Stimulated activated CD4-positive, alpha-beta T cell treated with anti-CD3 and anti-CD28 coated beads, Interleukin-15, amount 100 ng/mL, for 48 hours (primary cell): ENCODE measurements at regions not wholly inside any gene's neighbourhood (a gene's known extent, or its start where the extent isn't known, plus 50 kb on each side); places are given as distances from the start of the nearest gene placed in this dataset.

Source experiments
- DNase-seq, 2 donors: peaks; one replicate each; pipeline ENCODE4 v3.0.0-alpha.2; 2020; ENCODE audit warnings: low read depth in 2 of 2

DNA sequence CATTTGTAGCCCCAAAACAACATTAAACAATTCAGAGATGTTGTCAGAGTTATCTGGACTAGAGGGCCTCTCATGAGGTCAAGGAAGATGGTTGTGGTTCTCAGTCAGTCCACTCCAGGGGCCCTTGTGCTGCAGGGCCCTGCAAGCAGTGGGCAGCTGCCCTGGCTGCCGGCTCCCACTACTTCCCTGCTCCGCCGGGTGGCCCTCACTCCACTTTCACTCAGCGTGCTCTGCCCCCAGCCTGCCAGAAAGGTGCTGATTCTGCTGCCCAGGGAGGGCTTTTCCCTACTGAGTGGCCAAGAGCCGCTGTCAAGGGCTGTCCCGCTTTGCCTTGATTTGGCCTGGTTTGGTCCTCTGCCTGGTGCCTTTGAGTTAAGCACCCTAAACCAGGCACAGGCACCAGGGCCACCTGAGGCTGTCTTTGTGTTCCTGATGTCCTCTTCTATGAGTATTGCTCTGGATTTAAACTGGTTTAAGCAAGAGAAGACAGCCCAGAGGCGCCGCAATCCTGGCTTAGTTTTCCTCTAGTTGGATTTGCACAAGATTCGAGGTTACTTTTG is 117.2 kb downstream of the GADD45G start:
- DNase-seq, result no peak

DNA sequence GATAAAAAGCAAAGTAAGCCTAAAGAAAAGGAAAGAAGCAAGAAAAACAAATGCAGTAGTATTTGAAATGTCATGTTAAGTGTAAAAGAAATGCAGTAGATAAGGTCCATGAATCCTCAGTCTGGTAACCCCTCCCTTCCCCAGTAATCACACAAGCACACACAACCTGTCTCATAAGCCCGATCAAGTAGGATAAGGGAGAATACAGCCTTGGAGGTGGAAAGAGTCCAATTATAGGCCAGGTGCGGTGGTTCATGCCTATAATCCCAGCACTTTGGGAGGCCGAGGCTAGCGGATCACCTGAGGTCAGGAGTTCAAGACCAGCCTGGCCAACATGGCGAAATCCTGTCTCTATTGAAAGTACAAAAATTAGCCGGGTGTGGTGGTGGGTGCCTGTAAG is 117.9 kb downstream of the GADD45G start:
- no peak for DNase-seq

DNA sequence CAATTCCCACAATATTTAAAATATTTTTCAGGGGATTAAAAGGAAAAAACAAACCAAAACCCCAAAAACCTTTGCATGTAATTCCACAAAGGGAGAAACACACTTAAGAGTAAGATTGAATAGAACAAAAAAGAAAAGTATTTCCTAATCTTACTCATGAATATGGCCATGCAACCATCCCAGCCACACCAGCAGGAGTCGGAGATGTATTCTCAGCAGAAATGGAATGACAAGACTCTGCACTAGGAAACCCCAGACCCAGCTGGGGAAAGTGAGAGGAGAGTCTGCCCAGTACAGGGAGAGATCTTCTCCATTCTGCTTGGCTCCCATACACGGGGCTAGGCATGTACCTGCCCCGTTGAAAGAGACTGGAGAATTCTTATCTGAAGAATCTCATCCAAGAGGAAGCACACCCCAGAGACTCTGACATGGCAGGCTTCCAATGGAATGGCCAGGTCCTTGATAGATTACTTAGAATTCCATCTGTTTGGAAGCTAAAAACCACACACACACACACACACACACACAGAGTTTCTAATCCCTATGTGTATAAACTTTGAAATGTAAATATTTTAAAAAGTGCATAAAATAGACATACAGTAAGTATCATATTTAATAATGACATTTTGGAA is 118.8 kb downstream of the GADD45G start:
- no peak for DNase-seq

- DNase-seq, result no peak
These were observed 119.8 kb downstream of the GADD45G start for GRCh38 chr9:89724659-89725058.

DNA sequence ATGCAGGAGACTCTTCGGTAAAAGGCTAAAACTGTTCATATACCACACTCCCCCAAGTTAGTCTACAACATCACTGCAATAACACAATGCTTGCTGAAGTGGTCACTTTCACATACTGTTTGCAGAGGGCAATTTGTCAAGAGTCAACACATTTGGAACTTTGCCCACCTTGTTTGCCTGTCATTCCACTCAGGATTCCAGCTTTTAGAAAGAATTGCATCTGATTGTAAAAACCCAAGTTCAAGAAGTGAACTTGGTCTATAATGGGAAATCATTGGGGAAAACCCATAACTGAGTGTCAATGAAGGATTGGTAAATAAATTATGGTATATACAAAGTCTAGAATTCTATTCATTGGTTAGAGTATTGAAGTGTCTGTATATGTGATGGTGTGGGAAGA is 120.5 kb downstream of the GADD45G start:
- DNase-seq, result no peak

GRCh38 chr9:89729954-89730530 is 125.2 kb downstream of the GADD45G start:
- no peak for DNase-seq

DNA sequence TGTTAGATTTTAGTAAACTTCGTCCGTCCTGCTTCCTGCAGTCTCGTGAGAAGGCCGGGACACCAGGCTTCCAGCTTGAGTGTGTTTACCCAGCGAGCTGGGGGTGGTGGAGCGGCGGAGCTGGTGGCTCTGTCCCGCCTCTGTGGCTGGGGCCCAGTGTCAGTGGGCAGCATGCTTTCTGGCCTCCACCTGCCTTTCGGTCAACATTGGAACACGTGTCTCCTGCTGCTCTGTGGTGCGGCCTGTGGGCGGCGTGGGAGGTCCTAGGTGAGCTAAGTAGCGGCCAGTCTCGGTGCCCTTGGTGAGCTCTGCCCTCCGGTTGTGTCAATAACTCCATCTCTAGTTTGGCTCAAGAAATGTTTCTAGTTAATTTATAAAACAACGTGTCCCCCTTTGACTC is 125.9 kb downstream of the GADD45G start:
- no peak for DNase-seq

- DNase-seq, result no peak
These were observed 126.7 kb downstream of the GADD45G start for GRCh38 chr9:89731262-89732182.

DNA sequence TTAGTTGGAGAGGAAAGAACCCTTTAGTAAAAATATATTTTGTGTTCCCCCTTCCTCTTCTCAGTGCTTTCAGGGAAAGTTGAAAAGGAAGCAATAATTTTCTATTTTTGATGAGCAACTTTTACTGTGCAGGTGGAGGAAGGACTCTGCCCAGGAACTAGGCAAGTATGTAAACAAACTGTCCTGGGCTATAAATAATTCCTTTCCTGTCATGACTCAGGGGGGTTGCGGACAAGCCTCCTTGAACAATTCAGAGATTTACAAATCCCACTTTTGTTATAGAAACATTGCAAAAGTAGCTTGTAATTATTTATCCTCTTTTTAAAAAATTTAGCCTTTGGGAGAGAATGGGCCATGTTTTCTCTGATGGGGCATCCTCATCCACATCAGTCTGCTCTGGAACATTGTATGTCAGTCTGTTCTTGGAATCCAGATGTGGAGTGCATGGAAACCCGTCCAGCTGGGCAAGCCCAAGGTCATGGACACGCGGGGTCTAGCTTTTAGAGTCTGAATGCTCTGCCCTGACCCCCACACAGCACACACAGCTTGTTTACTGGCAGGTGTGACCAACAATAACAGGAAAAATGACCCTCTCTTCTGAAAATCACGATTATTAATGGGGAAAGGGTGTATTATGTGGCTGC is 127.6 kb downstream of the GADD45G start:
- DNase-seq, result no peak

- no peak for DNase-seq
These were observed 128.1 kb downstream of the GADD45G start for GRCh38 chr9:89732939-89733324.

DNA sequence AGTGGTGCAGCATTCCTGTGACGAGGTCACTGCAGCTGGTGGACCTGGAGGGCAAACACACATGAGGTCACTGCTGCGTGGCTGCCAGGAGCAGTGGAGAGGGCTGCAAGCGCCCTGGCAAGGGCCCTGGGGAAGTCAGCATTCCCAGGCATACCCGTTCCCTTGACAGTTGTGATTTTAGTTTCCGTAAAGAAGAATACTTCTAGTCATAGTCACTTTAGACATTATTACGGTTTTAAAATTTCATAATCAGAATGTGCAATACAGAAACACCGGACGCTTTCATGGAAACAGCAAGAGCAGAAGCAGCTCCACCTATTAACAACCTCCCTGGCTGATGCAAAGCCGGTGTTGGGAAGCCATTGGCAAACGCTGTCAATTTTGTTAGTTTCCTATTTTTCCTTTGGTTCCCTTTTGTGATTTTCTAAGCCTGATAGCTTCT is 129.8 kb downstream of the GADD45G start:
- DNase-seq, result no peak

GRCh38 chr9:89738137-89738932 is 133.5 kb downstream of the GADD45G start:
- DNase-seq, result no peak

DNA sequence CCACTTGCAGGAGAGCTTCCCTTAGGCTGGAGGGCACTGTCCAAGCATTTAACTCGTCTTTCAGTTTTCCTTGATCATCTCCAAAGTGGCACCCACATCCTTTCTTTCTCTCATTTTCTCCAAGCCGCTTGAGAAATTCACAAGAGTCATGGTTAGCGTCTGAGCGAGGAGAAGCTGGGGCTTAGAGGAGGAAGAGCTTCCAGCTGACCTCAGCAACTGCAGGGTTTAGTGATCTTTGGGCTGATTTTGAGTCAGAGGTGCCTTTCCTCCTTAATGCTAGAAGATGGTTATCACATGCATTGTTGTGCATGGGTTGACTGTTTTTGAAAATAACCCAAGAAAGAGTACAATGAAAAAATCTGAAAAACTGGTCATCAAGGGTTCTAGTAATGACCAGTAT is 134.7 kb downstream of the GADD45G start:
- no peak for DNase-seq

- DNase-seq, result no peak
These were observed 135.1 kb downstream of the GADD45G start for GRCh38 chr9:89739916-89740315.

GRCh38 chr9:89740722-89741121 is 135.9 kb downstream of the GADD45G start:
- DNase-seq, result peak; percentile 18 to 35

GRCh38 chr9:89742660-89743059 is 137.8 kb downstream of the GADD45G start:
- DNase-seq, result no peak

DNA sequence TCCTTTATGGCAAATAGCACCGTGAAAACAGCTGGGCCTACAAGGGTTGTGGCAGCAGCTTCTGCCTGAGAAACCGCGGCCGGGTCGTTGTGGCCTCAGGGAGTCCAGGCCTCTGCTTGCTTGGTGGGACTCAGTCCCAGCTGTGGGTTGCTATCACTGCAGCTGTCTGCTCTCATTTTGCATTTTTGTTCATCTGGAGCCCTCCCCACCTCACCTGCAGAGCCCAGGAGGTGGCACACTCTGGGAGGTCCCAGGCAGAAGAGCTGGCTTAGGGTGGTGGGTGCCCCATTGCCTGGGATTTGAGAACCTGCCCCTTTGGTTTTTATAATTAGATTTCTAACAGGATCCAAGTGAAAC is 138.4 kb downstream of the GADD45G start:
- no peak for DNase-seq

GRCh38 chr9:89743573-89744254 is 138.9 kb downstream of the GADD45G start:
- no peak for DNase-seq

GRCh38 chr9:89744255-89744648 is 139.4 kb downstream of the GADD45G start:
- DNase-seq, result no peak

DNA sequence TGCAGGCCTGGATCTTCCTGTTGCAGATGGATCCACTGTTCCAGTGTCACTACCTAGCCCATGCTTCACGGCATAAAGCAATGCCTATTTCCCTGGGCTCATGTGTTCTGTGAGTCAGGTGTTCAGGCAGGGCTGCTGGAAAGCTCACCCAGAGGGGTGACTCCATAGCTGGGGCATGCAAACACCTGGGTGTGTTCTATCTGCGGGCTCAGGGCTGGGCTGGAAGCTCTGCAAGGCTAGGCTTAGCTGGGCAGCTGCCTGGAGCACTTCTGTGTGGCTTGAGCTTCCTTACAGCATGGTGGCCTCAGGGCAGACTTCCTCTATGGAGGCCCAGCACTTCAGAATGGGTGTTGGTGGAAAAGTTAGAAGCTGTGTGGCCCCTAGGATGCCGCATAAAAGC is 139.9 kb downstream of the GADD45G start:
- DNase-seq, result no peak
